ENCODE measurements at regions not wholly inside any gene's neighbourhood (a gene's known extent, or its start where the extent isn't known, plus 50 kb on each side); places are given as distances from the start of the nearest gene placed in this dataset.

GRCh38 chr11:95375886-95376285 lies 144.9 kb upstream of the SESN3 start:
- DNase-seq = peak; percentile 91

GRCh38 chr11:95375451-95375850 lies 144.4 kb upstream of the SESN3 start:
- DNase-seq = no peak

GRCh38 chr11:95374105-95374504 lies 143.1 kb upstream of the SESN3 start:
- no peak for DNase-seq

GRCh38 chr11:95373241-95373640 lies 142.2 kb upstream of the SESN3 start:
- no peak for DNase-seq

GRCh38 chr11:95372097-95372656 lies 141.2 kb upstream of the SESN3 start:
- DNase-seq = no peak

- no peak for DNase-seq
Observed at GRCh38 chr11:95371153-95371552, 140.2 kb upstream of the SESN3 start.

GRCh38 chr11:95367726-95368125 lies 136.7 kb upstream of the SESN3 start:
- no peak for DNase-seq

- DNase-seq = no peak
Observed at GRCh38 chr11:95365348-95365747, 134.3 kb upstream of the SESN3 start.

GRCh38 chr11:95364324-95365295 lies 133.6 kb upstream of the SESN3 start:
- peak; percentile 75 for DNase-seq

GRCh38 chr11:95363708-95364107 lies 132.7 kb upstream of the SESN3 start:
- no peak for DNase-seq

GRCh38 chr11:95363164-95363563 lies 132.2 kb upstream of the SESN3 start:
- DNase-seq = no peak

GRCh38 chr11:95361180-95361579 lies 130.2 kb upstream of the SESN3 start:
- no peak for DNase-seq

GRCh38 chr11:95360377-95361075 lies 129.5 kb upstream of the SESN3 start:
- DNase-seq = no peak

GRCh38 chr11:95359756-95360155 lies 128.8 kb upstream of the SESN3 start:
- no peak for DNase-seq

GRCh38 chr11:95359341-95359663 lies 128.3 kb upstream of the SESN3 start:
- DNase-seq = no peak

- no peak for DNase-seq
Observed at GRCh38 chr11:95358511-95359340, 127.7 kb upstream of the SESN3 start.

GRCh38 chr11:95354304-95354703 lies 123.3 kb upstream of the SESN3 start:
- DNase-seq = no peak

- DNase-seq = no peak
Observed at GRCh38 chr11:95353706-95354105, 122.7 kb upstream of the SESN3 start.

- no peak for DNase-seq
Observed at GRCh38 chr11:95352733-95353346, 121.8 kb upstream of the SESN3 start.

- no peak for DNase-seq
Observed at GRCh38 chr11:95349345-95349942, 118.4 kb upstream of the SESN3 start.

- no peak for DNase-seq
Observed at GRCh38 chr11:95346265-95346664, 115.3 kb upstream of the SESN3 start.

GRCh38 chr11:95345651-95346050 lies 114.6 kb upstream of the SESN3 start:
- DNase-seq = no peak
